ENCODE measurements at regions not wholly inside any gene's neighbourhood (a gene's known extent, or its start where the extent isn't known, plus 50 kb on each side); places are given as distances from the start of the nearest gene placed in this dataset.
"Not testable (repeated sequence)": the region's sequence is repeated elsewhere in the genome, so short reads cannot be mapped to it uniquely, and the experiment has no call there.

DNA sequence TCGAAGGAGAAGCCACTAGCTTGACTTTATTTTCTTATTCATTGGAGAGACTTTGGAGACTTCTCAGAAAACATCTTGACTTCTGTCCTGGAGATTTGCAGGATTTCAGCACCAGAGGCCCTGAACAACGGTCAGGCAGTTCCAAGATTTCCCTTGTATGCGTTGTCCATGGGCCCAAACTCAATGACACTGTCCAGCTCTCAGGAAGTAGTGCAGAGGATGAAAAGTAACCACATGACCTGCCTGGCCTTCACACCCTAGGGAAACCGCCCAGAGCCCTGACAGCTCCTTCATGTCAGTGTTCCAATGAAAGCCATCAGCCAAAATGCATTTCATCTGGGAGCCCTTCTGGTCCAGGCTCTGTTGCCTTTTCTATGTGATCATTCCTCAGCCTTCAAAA is 214.1 kb downstream of the BLID start:
- Histone ChIP-seq H3K27me3 (ENCODE audit: control insufficient read depth, insufficient read depth, low read length) (no peaks in the 10 kb centered on the region), H3K36me3 (ENCODE audit: control insufficient read depth, insufficient read depth, low read length) (no peaks in the 10 kb centered on the region), H3K4me3 (ENCODE audit: low read depth, low read length) (no peak overlapping the region)
- POLR2A ChIA-PET: interaction anchor here (0.6 kb wide), 1 partner anchor 135 kb away, joined by 4 read pairs; no protein-coding TSS in a partner anchor
- TF ChIP-seq CTCF (IDR thresholded peaks at IDR 0.05; ENCODE audit: insufficient read depth, low read depth, low read length): no peak
- CTCF ChIA-PET: interaction anchor here (1.1 to 1.2 kb wide), 2 partner anchors 16 to 679 kb away, joined by 3 read pairs; no protein-coding TSS in a partner anchor
- no peak for DNase-seq (ENCODE audit: low read depth)

DNA sequence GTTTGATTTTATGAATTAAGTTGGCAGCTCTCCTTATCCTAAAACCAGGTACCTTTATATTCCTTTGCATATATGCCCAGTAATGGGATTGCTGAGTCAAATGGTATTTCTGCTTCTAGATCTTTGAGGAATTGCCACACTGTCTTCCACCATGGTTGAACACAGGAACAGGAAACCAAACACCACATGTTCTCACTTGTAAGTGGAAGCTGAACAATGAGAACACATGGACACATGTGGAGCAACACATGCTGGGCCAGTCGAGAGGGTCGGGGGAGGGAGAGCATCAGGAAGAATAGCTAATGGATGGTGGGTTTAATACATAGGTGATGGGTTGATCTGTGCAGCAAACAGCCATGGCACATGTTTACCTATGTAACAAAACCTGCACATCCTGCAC is 214.6 kb downstream of the BLID start:
- ChIA-PET POLR2A (interaction anchor here (0.6 kb wide), 1 partner anchor 136 kb away, joined by 4 read pairs; no protein-coding TSS in a partner anchor), CTCF (interaction anchor here (1.1 to 1.2 kb wide), 2 partner anchors 15 to 679 kb away, joined by 3 read pairs; no protein-coding TSS in a partner anchor)
- not testable (repeated sequence) for H3K27me3 ChIP-seq (ENCODE audit: control insufficient read depth, insufficient read depth, low read length); DNase-seq (ENCODE audit: low read depth); H3K4me3 ChIP-seq (ENCODE audit: low read depth, low read length); H3K36me3 ChIP-seq (ENCODE audit: control insufficient read depth, insufficient read depth, low read length)

DNA sequence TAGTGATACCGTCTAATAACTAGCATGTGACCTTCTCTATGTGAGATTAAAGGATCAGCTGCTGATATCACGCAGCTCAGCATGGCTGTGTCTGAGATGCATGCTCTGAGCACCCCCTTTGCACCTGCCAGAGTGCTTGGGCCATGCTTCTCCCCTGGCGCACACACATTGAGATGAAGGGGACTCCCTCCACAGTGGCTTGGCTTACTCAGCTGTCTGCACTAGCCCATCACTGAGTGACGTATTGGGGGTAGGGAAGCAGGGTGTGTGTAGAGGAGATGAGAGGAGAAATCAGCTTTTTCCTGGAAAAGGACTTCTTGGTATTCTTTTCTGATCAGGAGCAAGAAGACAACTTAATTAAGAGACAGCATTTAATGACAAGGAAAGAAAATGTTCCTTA is 216.5 kb downstream of the BLID start:
- CTCF ChIA-PET: no interaction called here
- Histone ChIP-seq H3K4me3 (ENCODE audit: low read depth, low read length) (no peak overlapping the region), H3K36me3 (ENCODE audit: control insufficient read depth, insufficient read depth, low read length) (no peaks in the 10 kb centered on the region), H3K27me3 (ENCODE audit: control insufficient read depth, insufficient read depth, low read length) (no peaks in the 10 kb centered on the region)
- POLR2A ChIA-PET: no interaction called here
- no peak for DNase-seq (ENCODE audit: low read depth)
- TF ChIP-seq CTCF (IDR thresholded peaks at IDR 0.05; ENCODE audit: insufficient read depth, low read depth, low read length): no peak

DNA sequence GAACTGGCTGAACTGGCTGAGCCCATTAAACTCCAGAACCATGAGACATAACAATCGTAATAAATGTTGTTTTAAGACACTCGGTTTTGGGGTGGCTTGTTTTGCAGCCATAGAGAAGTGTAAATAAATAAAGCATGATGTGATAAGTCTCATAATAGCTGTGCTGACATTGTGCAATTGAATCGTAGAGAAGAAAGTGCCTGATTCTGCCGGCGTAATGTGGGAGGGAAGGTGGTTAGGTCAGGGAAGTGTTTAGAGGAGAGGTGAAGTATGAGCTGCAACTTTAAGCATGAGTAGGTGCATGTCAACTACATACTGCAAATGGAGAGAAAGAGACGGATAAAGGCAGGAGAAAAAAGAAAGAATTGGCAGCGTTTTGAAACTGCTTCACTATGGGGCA is 217.1 kb downstream of the BLID start:
- DNase-seq (ENCODE audit: low read depth): no peak
- ChIA-PET POLR2A (no interaction called here), CTCF (no interaction called here)
- H3K27me3 ChIP-seq (ENCODE audit: control insufficient read depth, insufficient read depth, low read length): no peaks in the 10 kb centered on the region
- no peak overlapping the region for H3K4me3 ChIP-seq (ENCODE audit: low read depth, low read length)
- TF ChIP-seq CTCF (IDR thresholded peaks at IDR 0.05; ENCODE audit: insufficient read depth, low read depth, low read length): no peak
- H3K36me3 ChIP-seq (ENCODE audit: control insufficient read depth, insufficient read depth, low read length): no peaks in the 10 kb centered on the region

- TF ChIP-seq CTCF (IDR thresholded peaks at IDR 0.05; ENCODE audit: insufficient read depth, low read depth, low read length): no peak
- CTCF ChIA-PET: interaction anchor here (1.5 kb wide), 1 partner anchor 11 kb away, joined by 4 read pairs; no protein-coding TSS in a partner anchor
- no peaks in the 10 kb centered on the region for H3K27me3 ChIP-seq (ENCODE audit: control insufficient read depth, insufficient read depth, low read length)
- H3K4me3 ChIP-seq (ENCODE audit: low read depth, low read length): no peak overlapping the region
- H3K36me3 ChIP-seq (ENCODE audit: control insufficient read depth, insufficient read depth, low read length): no peaks in the 10 kb centered on the region
- POLR2A ChIA-PET: no interaction called here
- DNase-seq (ENCODE audit: low read depth): peak; percentile 77
Observed at GRCh38 chr11:121895919-121896318, 220.1 kb downstream of the BLID start.

GRCh38 chr11:121894581-121894980 is 221.4 kb downstream of the BLID start:
- no peak for TF ChIP-seq CTCF (IDR thresholded peaks at IDR 0.05; ENCODE audit: insufficient read depth, low read depth, low read length)
- Histone ChIP-seq H3K36me3 (ENCODE audit: control insufficient read depth, insufficient read depth, low read length) (no peaks in the 10 kb centered on the region), H3K4me3 (ENCODE audit: low read depth, low read length) (no peak overlapping the region), H3K27me3 (ENCODE audit: control insufficient read depth, insufficient read depth, low read length) (no peaks in the 10 kb centered on the region)
- ChIA-PET POLR2A (no interaction called here), CTCF (interaction anchor here (0.6 kb wide), 1 partner anchor 333 kb away, joined by 6 read pairs; no protein-coding TSS in a partner anchor)
- no peak for DNase-seq (ENCODE audit: low read depth)
